Gastrocnemius medialis (tissue), 4 donors: ENCODE measurements at regions not wholly inside any gene's neighbourhood (a gene's known extent, or its start where the extent isn't known, plus 50 kb on each side); places are given as distances from the start of the nearest gene placed in this dataset.

Experiments used
- CTCF ChIP-seq, 5 experiments: fragments of 450-650 bp in 3 of 5; fragments of 200-600 bp in 2 of 5; sonication (generic) in 2 of 5; IDR thresholded peaks in 4 of 5; conservative IDR thresholded peaks in 1 of 5; 1 replicate in 4 of 5; 2 replicates in 1 of 5; pipeline ENCODE4 v1.5.1; 2016 to 2019; ENCODE audit warnings: antibody characterized with exemption in 5 of 5, mild to moderate bottlenecking in 3 of 5, moderate library complexity in 3 of 5
- POLR2A ChIP-seq, 2 donors: fragments of 450-650 bp; IDR thresholded peaks; one replicate each; pipeline ENCODE4 v1.6.1; 2017; ENCODE audit warnings: antibody characterized with exemption in 2 of 2, mild to moderate bottlenecking in 2 of 2, moderate library complexity in 2 of 2

GRCh38 chr11:92675810-92676209 is 293.6 kb upstream of the MTNR1B start:
- no peak for TF ChIP-seq POLR2A (IDR thresholded peaks at IDR 0.05)
- TF ChIP-seq CTCF (IDR thresholded peaks at IDR 0.05 in 4 of 5, conservative IDR thresholded peaks at IDR 0.05 in 1 of 5) = no peak
